RCC 7860 (cell line): ENCODE measurements at regions not wholly inside any gene's neighbourhood (a gene's known extent, or its start where the extent isn't known, plus 50 kb on each side); places are given as distances from the start of the nearest gene placed in this dataset.
A peak's percentile ranks its signal among the peaks of the same experiment; 100 is the strongest.
"Not testable (repeated sequence)": the region's sequence is repeated elsewhere in the genome, so short reads cannot be mapped to it uniquely, and the experiment has no call there.

Experiments used
- DNase-seq: peaks from one replicate; pipeline ENCODE4 v3.0.0-alpha.2; 2015; ENCODE audit warnings: low spot score
- FAIRE-seq: peaks from 2 replicates; lab custom pipeline; 2012; peaks lifted over from hg19 to GRCh38; lab: Jason Lieb, UNC

- FAIRE-seq (no peak), DNase-seq (no peak)
Measured at GRCh38 chr16:88325976-88326375, 56.8 kb upstream of the ZNF469 start.

GRCh38 chr16:88326611-88327485 lies 55.9 kb upstream of the ZNF469 start:
- no peak for DNase-seq
- no peak for FAIRE-seq

DNA sequence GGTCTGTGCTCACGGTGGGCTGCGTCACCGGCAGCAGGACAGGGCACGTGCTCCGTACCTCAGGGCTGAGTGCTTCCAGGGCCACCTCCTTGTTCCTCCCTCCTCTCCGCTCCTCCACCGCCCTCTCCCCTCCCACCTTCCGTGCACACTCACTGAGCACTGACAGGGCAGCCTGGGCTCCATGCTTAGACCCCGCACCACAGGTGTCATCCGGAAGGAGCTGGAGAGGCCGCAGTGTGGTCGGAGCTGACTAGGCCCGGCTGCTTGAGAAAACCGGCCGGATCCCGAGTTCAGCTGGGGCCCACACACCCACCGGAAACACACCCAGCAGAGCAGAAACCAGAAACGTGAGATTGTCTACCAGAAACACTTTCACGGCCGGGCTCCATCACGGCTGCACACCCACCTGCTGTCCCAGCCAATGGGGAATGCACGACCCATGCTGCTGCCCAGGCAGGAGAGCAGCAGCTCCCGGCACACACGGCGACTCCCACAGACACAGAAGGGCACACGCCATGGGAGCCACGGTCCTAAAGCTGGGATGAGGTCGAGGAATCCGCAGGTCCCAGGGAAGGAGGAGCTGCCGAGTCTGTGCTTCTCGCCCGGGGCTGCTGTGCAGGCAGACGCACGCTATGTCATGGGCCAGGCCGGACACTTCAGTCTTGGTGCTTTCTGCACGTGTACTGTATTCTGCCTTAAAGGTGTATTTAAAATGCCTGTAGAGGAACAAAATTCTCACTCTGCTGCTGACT lies 55.0 kb upstream of the ZNF469 start:
- DNase-seq (no peak), FAIRE-seq (no peak)

DNA sequence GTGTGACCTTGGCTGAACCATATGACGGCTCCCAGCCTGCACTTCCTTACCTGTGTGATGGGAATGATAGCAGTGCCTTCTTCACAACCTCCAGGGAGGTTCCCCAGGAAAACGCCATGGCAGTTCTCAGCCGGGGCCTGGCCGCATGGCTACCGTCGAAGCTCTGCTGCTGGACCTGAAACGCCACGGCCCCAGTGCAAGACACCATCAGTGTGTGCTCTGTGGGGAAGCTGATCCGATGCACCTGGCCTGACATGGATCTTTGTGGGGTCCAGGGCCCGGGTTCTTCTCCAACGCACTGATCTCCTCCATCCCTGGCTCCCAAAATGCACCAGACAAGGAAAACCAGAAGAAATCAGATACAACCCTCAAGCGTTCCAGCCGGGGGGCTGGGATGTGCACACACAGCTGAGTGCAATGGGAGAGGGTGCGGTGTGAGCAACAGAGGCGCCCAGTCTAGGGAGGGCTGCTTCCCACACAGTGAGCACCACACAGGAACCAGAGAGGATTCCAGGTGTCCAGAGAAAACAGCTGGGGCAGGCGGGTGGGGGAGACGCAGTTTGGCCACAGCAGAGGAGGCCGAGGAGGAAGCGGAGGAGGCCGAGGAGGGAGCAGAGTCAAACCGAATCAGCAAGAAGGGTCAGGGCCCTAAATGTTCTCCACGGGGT lies 54.3 kb upstream of the ZNF469 start:
- DNase-seq (no peak), FAIRE-seq (no peak)

DNA sequence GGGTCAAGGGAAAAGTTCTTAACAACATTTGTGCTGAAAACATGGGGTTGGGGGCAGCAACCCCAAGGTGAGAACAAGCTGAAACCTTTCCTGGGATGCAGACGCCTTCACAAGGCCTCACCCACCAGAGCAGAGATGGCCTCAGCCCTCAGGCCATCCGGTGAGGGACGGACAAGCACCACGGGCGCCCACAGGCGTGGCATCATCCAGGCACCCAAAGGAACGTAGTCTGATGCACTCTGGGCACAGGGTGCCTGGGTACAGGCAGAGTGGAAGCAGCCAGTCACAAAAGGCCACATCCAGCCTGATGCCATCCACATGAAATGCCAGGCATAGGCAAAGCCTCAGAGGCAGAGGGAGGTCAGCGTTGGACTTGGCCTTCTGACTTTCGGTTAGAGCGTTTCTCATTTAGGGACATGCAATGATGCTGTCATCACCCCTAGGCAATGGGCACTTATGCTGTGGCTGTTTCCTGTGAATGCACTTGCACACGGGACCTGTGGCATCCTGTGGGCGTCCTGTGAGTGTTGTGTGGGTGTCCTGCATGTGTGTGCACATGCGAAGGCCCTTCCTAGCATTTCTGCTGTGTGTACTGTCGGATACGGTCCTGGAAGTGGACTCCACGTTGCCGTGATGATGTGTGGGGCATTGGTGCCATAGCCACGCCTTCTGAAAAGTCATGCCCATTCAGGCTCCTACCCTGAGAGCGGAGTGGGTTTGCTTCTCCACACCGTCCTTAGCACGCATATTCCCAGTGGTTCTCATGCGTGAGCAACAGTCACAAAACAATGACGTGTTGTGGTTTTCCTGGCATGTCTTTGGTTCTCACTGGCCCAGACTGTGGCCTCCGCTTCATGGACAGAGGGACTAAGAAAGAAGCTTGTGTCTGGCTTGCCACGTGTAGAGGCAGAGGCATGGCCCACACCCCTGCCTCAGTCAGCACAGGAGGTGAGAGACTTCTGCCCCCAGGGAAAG lies 52.7 kb upstream of the ZNF469 start:
- DNase-seq (no peak), FAIRE-seq (no peak)

GRCh38 chr16:88330971-88331890 lies 51.5 kb upstream of the ZNF469 start:
- DNase-seq = no peak
- no peak for FAIRE-seq

GRCh38 chr16:88331989-88332920 lies 50.5 kb upstream of the ZNF469 start:
- FAIRE-seq (peak; percentile 89), DNase-seq (peak; percentile 99)

GRCh38 chr16:88332921-88333825 lies 49.6 kb upstream of the ZNF469 start:
- FAIRE-seq = not testable (repeated sequence)
- DNase-seq = peak; percentile 73
